ENCODE measurements at regions not wholly inside any gene's neighbourhood (a gene's known extent, or its start where the extent isn't known, plus 50 kb on each side); places are given as distances from the start of the nearest gene placed in this dataset.
A peak's percentile ranks its signal among the peaks of the same experiment; 100 is the strongest.
"Not testable (repeated sequence)": the region's sequence is repeated elsewhere in the genome, so short reads cannot be mapped to it uniquely, and the experiment has no call there.

GRCh38 chr4:36601864-36602495 lies 320.6 kb downstream of the DTHD1 start:
- no peak for DNase-seq

GRCh38 chr4:36609661-36610060 lies 328.2 kb downstream of the DTHD1 start:
- no peak for DNase-seq

GRCh38 chr4:36610628-36611027 lies 329.2 kb downstream of the DTHD1 start:
- no peak for DNase-seq

- DNase-seq = not testable (repeated sequence)
Measured at GRCh38 chr4:36613142-36613541, 331.7 kb downstream of the DTHD1 start.

GRCh38 chr4:36614011-36614410 lies 332.6 kb downstream of the DTHD1 start:
- no peak for DNase-seq

GRCh38 chr4:36618102-36618501 lies 336.7 kb downstream of the DTHD1 start:
- no peak for DNase-seq

- DNase-seq = no peak
Measured at GRCh38 chr4:36624030-36624429, 342.6 kb downstream of the DTHD1 start.

GRCh38 chr4:36638273-36638811 lies 356.9 kb downstream of the DTHD1 start:
- no peak for DNase-seq

GRCh38 chr4:36640876-36641275 lies 359.5 kb downstream of the DTHD1 start:
- no peak for DNase-seq

- DNase-seq = no peak
Measured at GRCh38 chr4:36651253-36651652, 369.8 kb downstream of the DTHD1 start.

GRCh38 chr4:36652857-36653256 lies 371.4 kb downstream of the DTHD1 start:
- DNase-seq = peak; percentile 7

- DNase-seq = no peak
Measured at GRCh38 chr4:36665985-36666527, 384.6 kb downstream of the DTHD1 start.

GRCh38 chr4:36675436-36675835 lies 394.0 kb downstream of the DTHD1 start:
- DNase-seq = no peak

GRCh38 chr4:36676139-36677050 lies 395.0 kb downstream of the DTHD1 start:
- DNase-seq = peak; percentile 16

- no peak for DNase-seq
Measured at GRCh38 chr4:36677112-36677511, 395.7 kb downstream of the DTHD1 start.

- no peak for DNase-seq
Measured at GRCh38 chr4:36677874-36678273, 396.5 kb downstream of the DTHD1 start.

- no peak for DNase-seq
Measured at GRCh38 chr4:36687681-36688080, 406.3 kb downstream of the DTHD1 start.

- no peak for DNase-seq
Measured at GRCh38 chr4:36692586-36692985, 411.2 kb downstream of the DTHD1 start.

- no peak for DNase-seq
Measured at GRCh38 chr4:36702245-36702644, 420.8 kb downstream of the DTHD1 start.

GRCh38 chr4:36704289-36704688 lies 422.9 kb downstream of the DTHD1 start:
- no peak for DNase-seq

- no peak for DNase-seq
Measured at GRCh38 chr4:36709991-36710390, 428.6 kb downstream of the DTHD1 start.

GRCh38 chr4:36712013-36712412 lies 430.6 kb downstream of the DTHD1 start:
- no peak for DNase-seq

GRCh38 chr4:36716874-36717273 lies 435.5 kb downstream of the DTHD1 start:
- DNase-seq = no peak
